Thymus (tissue), 11 donors: ENCODE measurements at regions not wholly inside any gene's neighbourhood (a gene's known extent, or its start where the extent isn't known, plus 50 kb on each side); places are given as distances from the start of the nearest gene placed in this dataset.

Experiments used
- DNase-seq, 9 donors: peaks; one replicate each; pipeline ENCODE4 v3.0.0-alpha.2; 2013; ENCODE audit warnings: low spot score in 9 of 9, low read depth in 6 of 9, missing footprints in 1 of 9
- H3K27ac ChIP-seq, 2 donors: one replicate each; pipeline ENCODE4 v1.5.1; 2013; ENCODE audit warnings: control low read depth in 1 of 2, low read depth in 1 of 2, low read length in 1 of 2, mild to moderate bottlenecking in 1 of 2, moderate library complexity in 1 of 2
- H3K27me3 ChIP-seq, 2 donors: one replicate each; pipeline ENCODE4 v1.5.1; 2013; ENCODE audit warnings: low read length in 1 of 2; ENCODE audit not compliant: control insufficient read depth in 2 of 2, insufficient read depth in 1 of 2
- H3K36me3 ChIP-seq, 2 donors: one replicate each; pipeline ENCODE4 v1.5.1; 2013; ENCODE audit warnings: low read length in 1 of 2, mild to moderate bottlenecking in 1 of 2, moderate library complexity in 1 of 2; ENCODE audit not compliant: control insufficient read depth in 2 of 2, insufficient read depth in 2 of 2
- H3K4me1 ChIP-seq, 2 donors: one replicate each; pipeline ENCODE4 v1.5.1; 2013; ENCODE audit warnings: low read length in 2 of 2; ENCODE audit not compliant: control insufficient read depth in 2 of 2, insufficient read depth in 2 of 2
- H3K4me3 ChIP-seq, 2 donors: one replicate each; pipeline ENCODE4 v1.5.1; 2013; ENCODE audit warnings: low read length in 2 of 2, control low read depth in 1 of 2, mild to moderate bottlenecking in 1 of 2
- H3K9me3 ChIP-seq, 2 donors: one replicate each; pipeline ENCODE4 v1.5.1; 2013; ENCODE audit warnings: low read length in 1 of 2, mild to moderate bottlenecking in 1 of 2; ENCODE audit not compliant: control insufficient read depth in 2 of 2, insufficient read depth in 1 of 2
- WGBS: extraction: QIAGEN DNeasy Blood & Tissue Kit; methylation state at CpG from one replicate; pipeline ENCODE4 v1.1.7; 2013; 5-methylcytosine and 5-hydroxymethylcytosine counted together
- donor health status: healthy.

DNA sequence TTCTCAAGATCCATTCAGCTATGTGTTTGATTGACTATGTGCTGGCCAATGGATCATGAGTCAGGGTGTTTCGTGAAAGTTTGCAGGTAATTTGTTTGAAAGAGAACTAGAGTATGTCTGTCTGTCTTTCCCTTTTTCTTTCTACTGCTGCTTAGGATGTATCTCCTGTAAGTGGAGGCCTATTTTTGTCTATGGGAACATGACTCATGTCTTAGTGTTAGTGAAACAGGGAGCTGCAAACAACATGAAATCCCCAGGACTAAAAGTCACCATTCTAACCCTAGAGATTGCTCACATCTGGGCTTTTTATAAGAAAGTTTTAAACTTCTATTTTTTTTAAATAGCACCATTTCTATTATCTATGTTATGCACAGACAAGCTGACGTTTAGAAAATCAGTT, 333.0 kb downstream of the CCER1 start:
- WGBS: 87% methylated on average over 2 of the region's 2 CpGs

DNA sequence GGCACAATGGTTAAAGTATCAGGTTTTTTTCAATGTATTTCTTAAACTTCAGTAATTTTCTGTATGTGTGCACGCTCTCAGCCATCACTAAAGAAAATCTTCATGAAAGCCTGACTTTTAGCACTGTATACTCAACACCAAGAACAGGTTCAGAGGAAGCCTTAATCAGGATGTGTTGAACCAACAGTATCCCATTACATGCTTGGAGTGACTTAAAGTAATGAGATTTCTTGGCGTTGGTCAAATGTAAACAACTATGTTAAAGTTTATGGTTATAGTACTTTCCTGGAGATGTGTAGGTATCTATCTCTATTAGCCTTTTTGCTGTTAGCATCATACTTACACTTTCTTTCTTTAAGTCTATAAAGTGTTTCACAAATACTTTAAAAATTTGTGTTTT, 335.0 kb downstream of the CCER1 start:
- WGBS: 95% methylated on average over 2 of the region's 2 CpGs

More for the DNA sequence above, 333.0 kb downstream of the CCER1 start:
- no peaks in the 10 kb centered on the region for H3K4me1 ChIP-seq
- no peak for DNase-seq
- no peak overlapping the region for H3K27ac ChIP-seq
- no peaks in the 10 kb centered on the region for H3K36me3 ChIP-seq
- H3K9me3 ChIP-seq: no peaks in the 10 kb centered on the region
- H3K27me3 ChIP-seq: no peaks in the 10 kb centered on the region
- no peak overlapping the region for H3K4me3 ChIP-seq

DNA sequence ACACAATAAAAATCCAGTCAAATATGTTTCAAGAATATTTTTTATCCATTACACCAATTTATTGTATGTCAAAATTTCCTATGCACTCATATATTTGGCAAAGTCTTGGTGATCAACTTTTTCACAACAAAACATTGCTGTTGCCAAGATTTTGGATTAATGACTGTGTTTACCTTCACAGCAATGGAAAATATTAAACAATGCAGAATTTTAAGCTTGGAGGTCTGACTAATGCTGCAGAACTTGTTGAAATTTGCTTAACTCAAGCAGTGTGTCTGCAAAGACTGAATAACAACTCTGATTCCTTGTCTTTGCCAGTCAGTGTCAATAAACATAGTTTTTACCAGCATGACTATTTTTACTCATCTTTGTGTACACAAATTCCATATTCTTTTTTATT, 336.4 kb downstream of the CCER1 start:
- Histone ChIP-seq H3K27ac (no peak overlapping the region), H3K4me3 (no peak overlapping the region), H3K27me3 (no peaks in the 10 kb centered on the region), H3K36me3 (no peaks in the 10 kb centered on the region), H3K9me3 (no peaks in the 10 kb centered on the region), H3K4me1 (no peaks in the 10 kb centered on the region)
- no peak for DNase-seq

More for the DNA sequence above, 335.0 kb downstream of the CCER1 start:
- no peak overlapping the region for H3K27ac ChIP-seq
- H3K27me3 ChIP-seq: no peaks in the 10 kb centered on the region
- H3K4me3 ChIP-seq: no peak overlapping the region
- no peaks in the 10 kb centered on the region for H3K9me3 ChIP-seq
- DNase-seq: no peak
- no peaks in the 10 kb centered on the region for H3K4me1 ChIP-seq
- no peaks in the 10 kb centered on the region for H3K36me3 ChIP-seq

DNA sequence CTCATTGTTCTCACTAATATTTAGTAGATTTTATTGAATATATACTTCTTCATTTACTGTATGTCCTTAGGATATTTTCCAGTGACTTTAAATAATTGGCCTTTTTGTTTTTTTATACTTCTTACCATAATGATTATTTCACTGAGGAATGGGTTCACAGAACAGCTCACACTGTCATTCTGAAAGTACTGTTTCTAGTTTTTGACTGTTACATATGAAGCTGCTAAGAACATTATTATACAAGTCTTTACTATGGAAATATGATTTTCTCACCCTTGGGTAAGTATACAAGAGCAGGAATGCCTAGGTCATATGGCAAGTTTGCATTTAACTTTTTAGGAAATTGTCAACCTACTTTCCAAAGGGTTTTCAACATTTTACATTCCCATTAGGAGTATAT, 343.1 kb downstream of the CCER1 start:
- no peak for DNase-seq
- Histone ChIP-seq H3K27me3 (no peaks in the 10 kb centered on the region), H3K4me1 (no peaks in the 10 kb centered on the region)

DNA sequence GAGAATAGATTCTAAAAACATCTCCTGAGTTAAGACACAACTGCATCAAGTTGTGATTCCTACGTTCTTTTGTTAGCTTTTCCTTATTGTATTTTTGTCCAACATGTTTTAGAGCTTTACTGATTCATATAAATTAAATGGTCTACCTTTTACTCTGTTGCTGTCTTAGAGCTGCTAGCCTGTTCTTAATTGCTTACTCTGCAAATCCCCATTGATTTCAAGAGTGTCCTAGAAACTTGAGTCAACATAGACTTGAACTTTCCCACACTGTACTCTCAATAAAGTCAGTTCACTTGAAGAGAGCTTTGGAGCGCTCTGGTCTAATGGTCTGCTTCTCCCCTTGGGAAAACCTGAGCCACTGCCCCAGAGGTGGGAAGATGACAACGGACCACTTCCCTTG, 343.9 kb downstream of the CCER1 start:
- Histone ChIP-seq H3K27ac (no peak overlapping the region), H3K4me1 (no peaks in the 10 kb centered on the region), H3K27me3 (no peaks in the 10 kb centered on the region), H3K9me3 (no peaks in the 10 kb centered on the region), H3K36me3 (no peaks in the 10 kb centered on the region), H3K4me3 (no peak overlapping the region)
- DNase-seq: no peak
- WGBS: 64% methylated on average over 3 of the region's 3 CpGs

More for the DNA sequence above, 343.1 kb downstream of the CCER1 start:
- Histone ChIP-seq H3K4me3 (no peak overlapping the region), H3K27ac (no peak overlapping the region), H3K36me3 (no peaks in the 10 kb centered on the region), H3K9me3 (no peaks in the 10 kb centered on the region)

DNA sequence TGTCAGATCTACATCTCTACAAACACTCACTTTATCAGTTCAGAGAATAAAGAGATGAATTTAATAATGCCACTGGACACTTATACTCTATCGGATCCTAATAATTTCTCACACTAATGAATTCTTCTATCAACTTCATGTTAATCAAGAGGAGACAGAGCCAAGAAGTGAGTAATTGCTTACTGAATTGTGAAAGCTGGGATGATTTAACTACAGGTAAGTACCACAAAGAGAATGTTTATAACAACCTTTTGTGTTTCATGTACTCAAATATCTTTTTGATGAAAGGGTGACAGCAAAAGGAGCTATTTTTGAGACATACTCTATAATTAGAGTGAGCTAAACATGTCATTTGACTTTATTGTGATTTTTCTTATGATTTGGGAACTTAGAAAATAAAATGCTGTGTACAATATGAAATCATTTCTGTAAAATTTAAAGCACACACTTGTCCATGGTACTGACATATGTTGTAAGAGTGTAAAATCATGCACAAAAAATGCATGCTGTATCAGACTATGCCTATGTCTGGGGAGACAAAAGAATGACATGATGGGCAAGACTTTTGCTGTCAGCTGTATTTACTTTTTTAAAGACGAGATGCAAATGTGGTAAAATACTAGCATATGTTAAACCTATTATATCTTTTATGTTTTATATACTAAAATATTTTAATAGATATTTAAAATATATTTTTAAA, 361.2 kb downstream of the CCER1 start:
- Histone ChIP-seq H3K4me3 (no peak overlapping the region), H3K27me3 (no peaks in the 10 kb centered on the region), H3K27ac (no peak overlapping the region), H3K4me1 (no peaks in the 10 kb centered on the region), H3K9me3 (no peaks in the 10 kb centered on the region), H3K36me3 (no peaks in the 10 kb centered on the region)
- DNase-seq: no peak
- 98% methylated on average over 2 of the region's 2 CpGs for WGBS

DNA sequence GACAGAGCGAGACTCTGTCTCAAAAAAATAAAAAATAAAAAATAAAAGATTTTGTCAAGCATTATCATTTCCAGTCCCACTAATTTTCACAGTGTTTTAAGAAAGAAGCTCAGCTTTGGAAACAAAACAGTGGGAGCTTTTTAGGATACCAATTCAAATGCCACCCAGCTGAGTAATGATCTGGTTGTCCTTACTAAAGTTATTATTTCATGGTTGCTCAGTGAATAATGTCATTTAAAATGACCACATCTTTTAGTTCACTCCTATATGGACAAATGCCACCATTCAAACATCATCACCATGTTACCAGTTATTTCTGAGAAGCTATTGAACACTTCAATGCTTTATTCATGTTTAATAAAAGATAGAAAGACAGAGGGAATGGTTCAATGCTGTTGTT, 365.0 kb downstream of the CCER1 start:
- Histone ChIP-seq H3K36me3 (no peaks in the 10 kb centered on the region), H3K4me1 (no peaks in the 10 kb centered on the region), H3K4me3 (no peak overlapping the region), H3K27ac (no peak overlapping the region), H3K9me3 (no peaks in the 10 kb centered on the region), H3K27me3 (no peaks in the 10 kb centered on the region)
- WGBS: 88% methylated on average over 1 of the region's 1 CpG
- DNase-seq: no peak

DNA sequence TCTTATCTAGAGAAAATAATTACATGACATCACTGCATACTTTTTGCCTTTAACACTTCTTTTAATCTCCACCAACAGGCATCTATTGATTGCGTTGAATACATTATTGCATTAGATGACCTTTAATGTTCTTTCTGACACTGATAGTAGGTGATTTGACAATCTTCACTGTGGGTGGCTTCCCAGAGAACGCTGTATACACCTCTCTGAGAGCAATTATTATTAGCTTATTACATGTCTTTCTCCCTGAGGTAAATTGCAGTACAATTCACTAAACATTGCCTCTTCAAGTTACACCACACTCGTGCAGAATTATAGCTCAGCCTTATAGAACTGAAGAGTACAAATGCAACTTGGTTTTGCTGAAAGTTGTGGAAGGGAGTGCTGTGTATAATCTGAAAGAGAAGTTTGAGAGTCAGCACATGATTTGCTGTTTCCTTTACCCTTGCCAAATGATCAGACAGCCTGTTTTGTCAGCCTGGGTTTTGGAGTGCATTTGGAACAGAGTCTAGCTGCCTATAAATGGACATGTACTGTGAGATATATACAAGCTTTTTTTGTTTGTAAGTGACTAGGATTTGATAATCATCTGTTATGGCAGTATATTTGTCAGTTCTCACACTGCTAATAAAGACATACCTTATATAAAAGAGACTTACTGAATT, 369.2 kb downstream of the CCER1 start:
- Histone ChIP-seq H3K4me1 (no peaks in the 10 kb centered on the region), H3K4me3 (no peak overlapping the region), H3K27me3 (no peaks in the 10 kb centered on the region), H3K36me3 (no peaks in the 10 kb centered on the region), H3K9me3 (no peaks in the 10 kb centered on the region), H3K27ac (no peak overlapping the region)
- DNase-seq: no peak
- 93% methylated on average over 3 of the region's 3 CpGs for WGBS

DNA sequence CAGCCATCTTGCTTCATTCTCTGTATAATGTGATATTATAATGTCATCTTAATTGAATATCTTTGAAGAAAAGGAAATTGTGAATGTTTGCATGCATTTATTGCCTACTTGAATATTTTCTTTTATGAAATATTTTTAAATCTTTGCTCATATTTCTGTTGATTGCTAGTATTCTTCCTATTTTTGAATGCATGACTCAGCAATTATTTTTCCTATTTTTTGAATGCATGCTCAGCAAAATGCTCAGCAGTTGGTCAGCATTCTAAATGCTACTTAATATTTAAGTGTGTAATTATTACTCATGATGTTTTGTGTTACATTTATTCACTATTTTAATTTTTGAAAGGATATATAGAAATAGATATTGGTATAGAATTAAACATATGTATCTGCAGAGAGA, 378.3 kb downstream of the CCER1 start:
- Histone ChIP-seq H3K27me3 (no peaks in the 10 kb centered on the region), H3K4me3 (no peak overlapping the region), H3K27ac (no peak overlapping the region), H3K9me3 (peaks cover 0 to 3% of the 10 kb centered on the region in 2 donors), H3K4me1 (no peaks in the 10 kb centered on the region), H3K36me3 (no peaks in the 10 kb centered on the region)
- DNase-seq: no peak
